Keratinocyte (primary cell): ENCODE measurements at regions not wholly inside any gene's neighbourhood (a gene's known extent, or its start where the extent isn't known, plus 50 kb on each side); places are given as distances from the start of the nearest gene placed in this dataset.

ENCODE experiments used
- DNase-seq: peaks from one replicate; pipeline ENCODE4 v3.0.0-alpha.2; 2011; ENCODE audit warnings: low read depth, missing footprints, low spot score
- FAIRE-seq: peaks from 2 replicates; lab custom pipeline; 2011; peaks lifted over from hg19 to GRCh38; lab: Jason Lieb, UNC
- H2AFZ ChIP-seq: 2 replicates; pipeline ENCODE4 v1.6.0; 2012; ENCODE audit warnings: low read length, control low read depth, inconsistent platforms; ENCODE audit not compliant: control insufficient read depth
- H3K27ac ChIP-seq: 2 replicates; pipeline ENCODE4 v1.5.1; 2011; ENCODE audit warnings: low read length; ENCODE audit not compliant: control insufficient read depth, insufficient read depth
- H3K27me3 ChIP-seq: 3 replicates; pipeline ENCODE4 v1.6.0; 2011; ENCODE audit warnings: low read length; ENCODE audit not compliant: control insufficient read depth, insufficient read depth; ENCODE audit errors: extremely low read depth
- H3K36me3 ChIP-seq, 2 experiments: 2 replicates in 1 of 2; 3 replicates in 1 of 2; pipeline ENCODE4 v1.5.1; 2011; ENCODE audit warnings: low read length in 2 of 2, mild to moderate bottlenecking in 1 of 2; ENCODE audit not compliant: control insufficient read depth in 2 of 2, insufficient read depth in 2 of 2; ENCODE audit errors: extremely low read depth in 1 of 2
- H3K4me1 ChIP-seq: 3 replicates; pipeline ENCODE4 v1.5.1; 2011; ENCODE audit warnings: low read length; ENCODE audit not compliant: control insufficient read depth, insufficient read depth; ENCODE audit errors: extremely low read depth
- H3K4me2 ChIP-seq: 3 replicates; pipeline ENCODE4 v1.6.0; 2011; ENCODE audit warnings: low read depth, low read length; ENCODE audit not compliant: control insufficient read depth, insufficient read depth; ENCODE audit errors: extremely low read depth
- H3K4me3 ChIP-seq, 3 experiments: fragments of 200-600 bp in 1 of 3; sonication (generic) in 1 of 3; 2 replicates in 2 of 3; 3 replicates in 1 of 3; pipeline ENCODE4 v1.5.1; 2011 to 2016; ENCODE audit warnings: low read length in 3 of 3, mild to moderate bottlenecking in 3 of 3, control low read depth in 2 of 3, inconsistent platforms in 1 of 3, low read depth in 1 of 3, mixed read lengths in 1 of 3, mixed run types in 1 of 3, moderate library complexity in 1 of 3; ENCODE audit not compliant: control insufficient read depth in 2 of 3, insufficient read depth in 2 of 3; ENCODE audit errors: extremely low read depth in 1 of 3
- H3K79me2 ChIP-seq: 2 replicates; pipeline ENCODE4 v1.6.0; 2012; ENCODE audit warnings: low read length; ENCODE audit not compliant: control insufficient read depth, insufficient read depth
- H3K9ac ChIP-seq: 3 replicates; pipeline ENCODE4 v1.6.0; 2011; ENCODE audit warnings: low read length; ENCODE audit not compliant: control insufficient read depth, insufficient read depth; ENCODE audit errors: extremely low read depth
- H3K9me1 ChIP-seq: 3 replicates; pipeline ENCODE4 v1.6.0; 2011; ENCODE audit warnings: low read length; ENCODE audit not compliant: control insufficient read depth, insufficient read depth; ENCODE audit errors: extremely low read depth
- H3K9me3 ChIP-seq: 2 replicates; pipeline ENCODE4 v1.5.1; 2012; ENCODE audit warnings: low read depth, low read length; ENCODE audit not compliant: control insufficient read depth
- H4K20me1 ChIP-seq: 3 replicates; pipeline ENCODE4 v1.6.0; 2011; ENCODE audit warnings: low read length; ENCODE audit not compliant: control insufficient read depth, insufficient read depth; ENCODE audit errors: extremely low read depth
- EZH2 ChIP-seq: IDR thresholded peaks from one replicate; pipeline ENCODE4 v1.6.1; 2012; ENCODE audit warnings: inconsistent platforms, mild to moderate bottlenecking, low read length, moderate library complexity
- dilution Hi-C: fragments of 300-500 bp; cut with MboI; formaldehyde crosslinking; loops from one replicate; pipeline ENCODE4 v1.7.0; 2020; ENCODE audit warnings: low sequenced_read_pairs; ENCODE audit not compliant: extremely low pct_ligation_motif_present
- TF ChIP-seq, protein P1 (sequence below), 3 experiments: IDR thresholded peaks in 1 of 3; conservative IDR thresholded peaks in 1 of 3; optimal IDR thresholded peaks in 1 of 3; 2 replicates in 2 of 3; 3 replicates in 1 of 3; pipeline versions ENCODE3 to v1.5.1; 2011; ENCODE audit warnings: low read length in 3 of 3, mild to moderate bottlenecking in 3 of 3, moderate library complexity in 2 of 3, control low read depth in 1 of 3, inconsistent platforms in 1 of 3; ENCODE audit not compliant: insufficient read depth in 2 of 3; ENCODE audit errors: extremely low read depth in 1 of 3

DNA sequence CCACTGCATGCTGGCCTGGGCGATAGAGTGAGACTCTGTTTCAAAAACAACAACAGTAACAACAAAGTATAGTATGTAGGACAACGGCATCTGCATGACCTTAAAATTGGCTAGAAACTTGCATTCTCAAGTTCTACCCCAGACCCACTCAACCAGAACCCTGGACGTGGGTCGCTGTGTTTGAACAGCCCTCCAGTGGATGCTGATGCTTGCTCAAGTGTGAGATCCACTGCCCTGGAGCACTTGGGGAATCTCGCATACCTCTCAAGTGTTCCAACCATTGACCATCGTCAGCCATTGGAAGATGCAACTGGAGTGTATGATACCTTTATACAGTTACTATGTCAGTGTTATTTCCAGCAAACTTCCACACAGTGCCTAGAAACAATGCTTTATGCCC, 435.9 kb downstream of the DCDC2C start:
- Histone ChIP-seq H3K79me2 (no peaks in the 10 kb centered on the region), H3K27me3 (no peaks in the 10 kb centered on the region), H2AFZ (no peak overlapping the region), H3K9ac (no peak overlapping the region), H3K4me1 (no peaks in the 10 kb centered on the region), H3K4me2 (no peak overlapping the region), H3K9me3 (peaks cover 2% of the 10 kb centered on the region), H3K9me1 (no peaks in the 10 kb centered on the region), H4K20me1 (no peaks in the 10 kb centered on the region), H3K4me3 (no peak overlapping the region), H3K36me3 (no peaks in the 10 kb centered on the region), H3K27ac (no peak overlapping the region)
- FAIRE-seq (no peak), DNase-seq (no peak)
- TF ChIP-seq, protein P1, sequence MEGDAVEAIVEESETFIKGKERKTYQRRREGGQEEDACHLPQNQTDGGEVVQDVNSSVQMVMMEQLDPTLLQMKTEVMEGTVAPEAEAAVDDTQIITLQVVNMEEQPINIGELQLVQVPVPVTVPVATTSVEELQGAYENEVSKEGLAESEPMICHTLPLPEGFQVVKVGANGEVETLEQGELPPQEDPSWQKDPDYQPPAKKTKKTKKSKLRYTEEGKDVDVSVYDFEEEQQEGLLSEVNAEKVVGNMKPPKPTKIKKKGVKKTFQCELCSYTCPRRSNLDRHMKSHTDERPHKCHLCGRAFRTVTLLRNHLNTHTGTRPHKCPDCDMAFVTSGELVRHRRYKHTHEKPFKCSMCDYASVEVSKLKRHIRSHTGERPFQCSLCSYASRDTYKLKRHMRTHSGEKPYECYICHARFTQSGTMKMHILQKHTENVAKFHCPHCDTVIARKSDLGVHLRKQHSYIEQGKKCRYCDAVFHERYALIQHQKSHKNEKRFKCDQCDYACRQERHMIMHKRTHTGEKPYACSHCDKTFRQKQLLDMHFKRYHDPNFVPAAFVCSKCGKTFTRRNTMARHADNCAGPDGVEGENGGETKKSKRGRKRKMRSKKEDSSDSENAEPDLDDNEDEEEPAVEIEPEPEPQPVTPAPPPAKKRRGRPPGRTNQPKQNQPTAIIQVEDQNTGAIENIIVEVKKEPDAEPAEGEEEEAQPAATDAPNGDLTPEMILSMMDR (optimal IDR thresholded peaks at IDR 0.05 in 1 of 3, IDR thresholded peaks at IDR 0.05 in 1 of 3, conservative IDR thresholded peaks at IDR 0.05 in 1 of 3; ENCODE audit: extremely low read depth in 1 of 3, insufficient read depth in 2 of 3, low read length in 3 of 3): no peak
- TF ChIP-seq EZH2: no peak
- dilution Hi-C loops: no loop called here

DNA sequence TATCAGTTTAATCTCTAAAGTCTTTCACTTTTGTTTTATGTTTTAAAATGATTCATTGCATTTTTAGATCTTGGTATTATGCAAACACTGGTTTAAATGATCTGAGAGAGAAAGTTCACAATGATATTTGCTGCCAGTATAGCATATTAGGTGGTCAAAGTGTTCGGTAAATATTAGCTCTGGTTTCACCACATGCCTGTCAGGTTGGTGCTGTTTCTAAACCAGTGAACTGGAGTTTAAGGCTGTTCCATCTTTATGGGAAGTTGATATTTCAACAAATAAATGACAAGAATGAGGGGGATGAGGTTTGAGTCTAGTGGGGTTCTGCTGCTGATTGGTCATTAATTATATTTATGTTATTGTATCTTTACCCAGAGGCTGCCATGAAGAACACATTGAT, 436.4 kb downstream of the DCDC2C start:
- no peak for FAIRE-seq
- H2AFZ ChIP-seq: no peak overlapping the region
- H3K9me1 ChIP-seq: no peaks in the 10 kb centered on the region
- H3K4me3 ChIP-seq: no peak overlapping the region
- H3K4me1 ChIP-seq: no peaks in the 10 kb centered on the region
- H3K9me3 ChIP-seq: peaks cover 2% of the 10 kb centered on the region
- H3K27me3 ChIP-seq: no peaks in the 10 kb centered on the region
- dilution Hi-C loops: no loop called here
- no peak overlapping the region for H3K9ac ChIP-seq
- H3K4me2 ChIP-seq: no peak overlapping the region
- no peaks in the 10 kb centered on the region for H3K79me2 ChIP-seq
- no peak overlapping the region for H3K27ac ChIP-seq
- no peaks in the 10 kb centered on the region for H4K20me1 ChIP-seq
- TF ChIP-seq, protein P1 (optimal IDR thresholded peaks at IDR 0.05 in 1 of 3, IDR thresholded peaks at IDR 0.05 in 1 of 3, conservative IDR thresholded peaks at IDR 0.05 in 1 of 3; ENCODE audit: extremely low read depth in 1 of 3, insufficient read depth in 2 of 3, low read length in 3 of 3): no peak
- TF ChIP-seq EZH2: no peak
- no peaks in the 10 kb centered on the region for H3K36me3 ChIP-seq
- DNase-seq: no peak
